Activated CD4-positive, alpha-beta T cell treated with anti-CD3 and anti-CD28 coated beads, Interleukin-2, Interleukin-6, amounts not matched to agents 100 ng/mL and 50 ng/mL, durations not matched to agents 16 hours and 8 hours (primary cell): ENCODE measurements at regions not wholly inside any gene's neighbourhood (a gene's known extent, or its start where the extent isn't known, plus 50 kb on each side); places are given as distances from the start of the nearest gene placed in this dataset.

ENCODE experiments used
- DNase-seq: peaks from one replicate; pipeline ENCODE4 v3.0.0-alpha.2; 2020

GRCh38 chrX:13902406-13902805 is 85.5 kb upstream of the GPM6B start:
- no peak for DNase-seq

- DNase-seq = no peak
Observed at GRCh38 chrX:13901354-13901753, 84.5 kb upstream of the GPM6B start.

- DNase-seq = no peak
Observed at GRCh38 chrX:13900351-13900750, 83.5 kb upstream of the GPM6B start.

GRCh38 chrX:13899607-13900006 is 82.7 kb upstream of the GPM6B start:
- no peak for DNase-seq

GRCh38 chrX:13898603-13899002 is 81.7 kb upstream of the GPM6B start:
- DNase-seq = no peak

- peak; percentile 34 for DNase-seq
Observed at GRCh38 chrX:13898083-13898482, 81.2 kb upstream of the GPM6B start.

- no peak for DNase-seq
Observed at GRCh38 chrX:13897566-13897965, 80.7 kb upstream of the GPM6B start.

- DNase-seq = no peak
Observed at GRCh38 chrX:13894888-13895565, 78.1 kb upstream of the GPM6B start.

- DNase-seq = no peak
Observed at GRCh38 chrX:13893826-13894225, 76.9 kb upstream of the GPM6B start.

GRCh38 chrX:13892856-13893255 is 76.0 kb upstream of the GPM6B start:
- no peak for DNase-seq

GRCh38 chrX:13891377-13892140 is 74.7 kb upstream of the GPM6B start:
- DNase-seq = no peak

GRCh38 chrX:13890806-13891205 is 73.9 kb upstream of the GPM6B start:
- DNase-seq = no peak

- DNase-seq = no peak
Observed at GRCh38 chrX:13888284-13888683, 71.4 kb upstream of the GPM6B start.

- no peak for DNase-seq
Observed at GRCh38 chrX:13885591-13885990, 68.7 kb upstream of the GPM6B start.

- no peak for DNase-seq
Observed at GRCh38 chrX:13876652-13877051, 59.8 kb upstream of the GPM6B start.

GRCh38 chrX:13875572-13875971 is 58.7 kb upstream of the GPM6B start:
- DNase-seq = no peak

GRCh38 chrX:13868591-13868990 is 51.7 kb upstream of the GPM6B start:
- no peak for DNase-seq
